GM21529 (cell line): ENCODE measurements at regions not wholly inside any gene's neighbourhood (a gene's known extent, or its start where the extent isn't known, plus 50 kb on each side); places are given as distances from the start of the nearest gene placed in this dataset.

Experiments used
- ATAC-seq: cut with Tn5 transposase; IDR thresholded peaks from one replicate; pipeline ENCODE4 v1.9.1; 2021; ENCODE audit not compliant: unreplicated experiment

- ATAC-seq, result no peak
Measured at GRCh38 chr5:168110870-168111832, 180.3 kb upstream of the WWC1 start.

GRCh38 chr5:168114444-168115017 is 176.9 kb upstream of the WWC1 start:
- ATAC-seq, result peak; percentile 97

DNA sequence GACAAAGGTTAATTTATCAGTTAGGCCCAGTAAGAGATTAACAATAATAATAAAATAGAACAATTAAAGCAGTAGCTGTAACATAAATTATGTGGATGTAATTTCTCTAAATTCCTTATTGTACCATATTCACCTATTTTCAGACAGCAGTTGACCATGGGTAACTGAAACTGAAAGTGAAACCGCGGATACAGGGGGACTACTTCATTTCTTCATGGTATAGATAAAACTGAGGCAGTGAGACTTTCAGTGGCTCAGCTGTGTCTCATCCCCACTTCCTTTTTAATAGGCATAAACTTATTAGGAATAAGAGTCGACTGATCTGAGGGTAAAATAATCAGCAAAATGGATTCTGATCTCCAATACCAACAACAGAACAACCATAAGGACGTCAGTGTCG is 174.0 kb upstream of the WWC1 start:
- no peak for ATAC-seq

- no peak for ATAC-seq
Measured at GRCh38 chr5:168118042-168118668, 173.3 kb upstream of the WWC1 start.

- ATAC-seq, result no peak
Measured at GRCh38 chr5:168120401-168121137, 170.9 kb upstream of the WWC1 start.

DNA sequence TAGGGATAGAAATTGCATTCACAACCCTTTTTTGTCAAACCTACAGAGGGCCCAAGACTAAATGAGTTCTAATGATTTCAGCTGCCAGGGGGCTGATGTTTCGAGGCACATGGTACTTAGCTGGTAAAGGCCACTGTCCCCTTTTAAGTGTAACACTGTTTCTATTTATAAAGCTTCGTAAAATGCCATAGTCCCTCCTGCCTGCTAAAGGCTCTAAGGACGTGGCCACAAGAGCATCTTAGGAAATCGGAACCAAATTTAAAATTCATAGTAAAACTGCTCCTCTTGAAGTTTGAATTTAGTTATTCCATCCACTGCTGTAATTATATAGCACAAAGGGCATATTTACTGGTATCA is 170.3 kb upstream of the WWC1 start:
- ATAC-seq, result no peak

DNA sequence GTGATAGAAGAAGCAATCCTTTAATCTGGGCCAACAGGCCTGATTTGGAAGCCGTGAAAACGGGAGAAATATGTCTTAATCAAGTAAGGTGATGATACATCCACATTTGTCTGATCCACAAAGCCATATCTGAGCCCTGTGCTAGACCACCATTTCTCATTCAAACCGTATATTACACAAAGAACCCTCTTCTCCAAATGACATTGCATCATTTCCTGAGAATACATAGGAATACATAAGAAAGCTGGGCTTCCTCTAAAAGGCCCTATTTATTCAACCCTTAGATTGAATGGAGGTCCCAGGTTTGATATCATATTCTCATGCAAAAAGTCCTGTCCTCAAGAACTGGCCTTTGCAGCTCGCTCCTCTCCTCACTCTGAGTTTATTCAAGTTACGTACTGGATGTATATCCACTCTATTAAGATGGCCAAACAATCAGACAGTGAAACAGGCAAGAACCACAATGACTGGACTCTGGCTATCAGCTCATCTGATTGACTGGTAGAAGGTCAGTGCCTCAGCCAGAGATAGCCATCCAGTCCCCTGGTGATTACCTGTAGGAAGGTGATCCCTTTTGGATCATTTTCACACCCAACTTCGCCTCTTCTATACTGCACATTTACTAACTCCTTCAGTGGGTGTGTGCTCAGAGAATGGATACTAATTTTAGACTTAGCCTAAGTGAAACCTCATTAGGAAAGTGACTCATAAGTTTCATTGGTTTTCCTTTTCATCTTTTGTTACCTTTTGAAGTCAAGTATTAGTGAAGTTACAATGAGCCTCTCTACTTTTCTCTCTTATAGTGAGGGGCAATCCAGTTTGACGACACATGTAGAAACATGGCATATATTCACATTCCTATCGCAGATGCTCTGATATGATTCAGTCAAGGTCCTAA is 167.6 kb upstream of the WWC1 start:
- peak; percentile 96 for ATAC-seq

GRCh38 chr5:168125445-168126199 is 165.8 kb upstream of the WWC1 start:
- no peak for ATAC-seq

GRCh38 chr5:168126606-168127005 is 164.8 kb upstream of the WWC1 start:
- ATAC-seq, result no peak

DNA sequence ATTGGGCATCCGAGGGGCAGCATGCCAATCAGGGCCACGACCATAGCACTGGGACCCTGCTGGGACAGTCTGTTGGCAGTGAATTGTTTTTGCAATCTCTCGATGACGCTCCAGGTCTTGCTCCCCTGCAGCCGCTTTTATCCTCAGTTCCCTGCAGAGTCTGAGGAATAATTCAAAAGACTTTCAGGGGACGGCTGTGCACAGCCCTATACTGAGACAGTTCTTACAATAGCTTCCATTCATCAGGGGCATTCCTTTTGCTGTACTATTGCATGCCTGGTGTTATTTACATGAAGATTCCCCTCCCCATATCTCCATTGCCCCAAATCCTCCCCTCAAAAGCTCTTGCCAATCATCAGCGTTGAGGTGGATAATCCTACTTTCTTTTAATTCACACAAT is 163.3 kb upstream of the WWC1 start:
- no peak for ATAC-seq

GRCh38 chr5:168128557-168128956 is 162.9 kb upstream of the WWC1 start:
- no peak for ATAC-seq

DNA sequence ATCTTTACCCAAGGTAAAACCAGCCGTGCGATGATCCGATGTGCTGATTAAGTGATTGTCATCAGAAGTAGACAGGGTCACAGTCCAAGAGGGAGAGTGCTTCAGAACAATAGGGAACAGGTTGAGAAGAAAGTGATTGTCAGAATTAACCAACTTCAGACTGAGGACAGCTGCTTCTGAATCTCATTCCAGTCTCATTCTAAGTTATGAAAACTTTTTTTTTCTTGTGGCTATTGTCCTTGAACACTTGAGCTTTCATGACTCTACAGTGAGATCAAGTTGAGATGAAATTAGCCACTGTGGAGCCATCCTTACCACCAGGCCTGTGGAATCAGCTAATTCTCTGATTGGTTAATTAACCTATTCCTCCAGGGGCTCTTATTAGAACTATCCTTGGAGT is 159.9 kb upstream of the WWC1 start:
- ATAC-seq, result no peak

GRCh38 chr5:168132241-168132641 is 159.2 kb upstream of the WWC1 start:
- no peak for ATAC-seq

DNA sequence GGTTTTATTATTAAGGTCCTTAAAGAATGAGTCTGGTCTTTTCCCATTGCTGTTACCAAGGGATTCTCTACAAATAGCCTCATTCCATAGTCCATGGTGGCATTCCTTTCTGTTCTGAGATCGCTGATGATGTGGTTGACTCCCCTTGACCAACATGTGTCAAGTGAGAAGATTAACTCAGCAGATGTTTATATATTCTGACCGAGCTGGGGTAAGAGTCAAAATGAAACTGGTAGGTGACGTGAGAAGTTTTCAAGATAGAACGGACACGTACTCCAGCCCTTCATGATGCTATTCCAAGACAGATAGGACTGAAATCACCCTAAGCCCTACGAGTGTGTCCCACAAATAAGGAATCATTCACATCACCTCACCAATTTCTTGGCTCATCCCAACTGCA is 155.5 kb upstream of the WWC1 start:
- peak; percentile 95 for ATAC-seq

- ATAC-seq, result peak; percentile 10
Measured at GRCh38 chr5:168136340-168136739, 155.1 kb upstream of the WWC1 start.

GRCh38 chr5:168137265-168137664 is 154.2 kb upstream of the WWC1 start:
- peak; percentile 61 for ATAC-seq

DNA sequence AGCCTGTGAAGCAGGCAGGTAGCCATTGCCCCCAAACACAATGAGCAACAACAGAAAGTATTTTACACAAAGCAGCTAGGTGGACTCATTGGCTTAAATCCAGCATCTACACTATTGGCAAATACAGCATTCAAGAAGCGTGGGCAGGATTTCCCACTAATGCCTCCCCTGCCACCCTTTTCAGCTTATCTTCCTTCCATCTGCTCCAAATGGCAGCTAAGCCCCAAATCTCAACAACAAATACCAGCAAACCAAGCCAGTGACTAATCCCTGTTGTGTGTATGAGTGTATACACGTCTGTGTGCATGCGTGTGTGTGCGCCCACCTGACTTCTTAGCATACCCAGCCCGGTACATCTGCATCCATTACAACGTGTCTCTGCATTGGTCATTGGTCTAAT is 151.2 kb upstream of the WWC1 start:
- ATAC-seq, result no peak

DNA sequence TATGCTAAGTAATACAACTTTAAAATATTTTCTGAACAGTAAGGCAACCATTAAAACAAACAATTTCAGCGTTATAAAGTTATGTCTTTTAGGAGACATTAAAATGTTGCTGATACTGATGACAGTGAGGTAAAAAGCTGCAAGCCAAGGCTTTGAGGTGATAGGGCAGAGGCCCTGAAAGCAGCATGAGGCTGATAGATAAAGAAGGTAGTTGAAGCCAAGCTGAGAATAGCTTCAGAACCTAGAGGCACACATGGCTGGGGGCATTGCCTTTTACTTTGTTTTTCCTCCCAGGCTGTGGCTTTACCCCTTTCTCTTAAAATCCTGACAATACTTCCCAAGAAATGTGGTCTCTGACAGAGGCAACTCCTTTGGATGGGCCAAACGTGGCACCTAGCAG is 149.0 kb upstream of the WWC1 start:
- ATAC-seq, result no peak

- ATAC-seq, result peak; percentile 73
Measured at GRCh38 chr5:168143521-168143920, 147.9 kb upstream of the WWC1 start.

DNA sequence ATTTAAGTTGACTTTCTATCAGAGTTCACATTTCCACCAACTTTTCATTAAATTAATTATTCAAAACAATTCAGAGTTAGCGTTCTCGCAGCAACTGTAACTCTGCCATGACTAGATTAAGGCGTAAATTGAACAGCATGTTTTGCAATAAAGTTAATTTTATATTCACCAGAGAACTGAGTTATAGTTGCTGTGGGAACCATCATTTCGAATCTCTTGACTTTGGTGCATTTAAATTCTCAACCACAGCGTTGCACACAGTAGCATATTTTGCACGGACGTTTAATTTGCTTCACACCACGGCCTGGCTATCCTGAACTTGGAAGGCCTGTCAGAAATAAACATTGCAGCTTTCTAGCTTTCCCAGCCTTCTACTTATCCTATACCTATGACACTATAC is 144.3 kb upstream of the WWC1 start:
- no peak for ATAC-seq
